HG03558 (cell line): ENCODE measurements at regions not wholly inside any gene's neighbourhood (a gene's known extent, or its start where the extent isn't known, plus 50 kb on each side); places are given as distances from the start of the nearest gene placed in this dataset.

Experiments used
- ATAC-seq: cut with Tn5 transposase; IDR thresholded peaks from one replicate; pipeline ENCODE4 v1.9.1; 2021; ENCODE audit warnings: moderate number of reproducible peaks; ENCODE audit not compliant: unreplicated experiment; ENCODE audit errors: extremely low read depth

DNA sequence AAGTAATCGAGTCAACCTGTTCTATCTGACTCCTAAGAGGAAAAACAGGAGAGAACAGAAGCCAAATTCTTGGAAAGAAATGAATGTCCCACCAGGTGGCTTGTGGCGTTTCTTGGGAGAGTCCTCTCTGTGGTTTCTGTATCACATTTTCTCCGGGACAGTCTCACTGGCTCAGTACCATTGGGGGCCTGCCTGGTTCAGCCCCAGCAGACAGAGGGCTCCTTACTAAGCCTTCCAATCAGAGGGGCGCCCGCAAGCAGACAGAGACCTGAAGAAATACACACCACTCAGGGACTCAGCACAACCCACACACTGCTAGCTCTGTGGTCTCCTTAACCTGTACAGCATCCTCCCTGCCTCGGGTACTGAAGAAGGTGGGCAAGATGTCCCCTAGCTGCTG, 302.1 kb downstream of the TLE3 start:
- no peak for ATAC-seq

DNA sequence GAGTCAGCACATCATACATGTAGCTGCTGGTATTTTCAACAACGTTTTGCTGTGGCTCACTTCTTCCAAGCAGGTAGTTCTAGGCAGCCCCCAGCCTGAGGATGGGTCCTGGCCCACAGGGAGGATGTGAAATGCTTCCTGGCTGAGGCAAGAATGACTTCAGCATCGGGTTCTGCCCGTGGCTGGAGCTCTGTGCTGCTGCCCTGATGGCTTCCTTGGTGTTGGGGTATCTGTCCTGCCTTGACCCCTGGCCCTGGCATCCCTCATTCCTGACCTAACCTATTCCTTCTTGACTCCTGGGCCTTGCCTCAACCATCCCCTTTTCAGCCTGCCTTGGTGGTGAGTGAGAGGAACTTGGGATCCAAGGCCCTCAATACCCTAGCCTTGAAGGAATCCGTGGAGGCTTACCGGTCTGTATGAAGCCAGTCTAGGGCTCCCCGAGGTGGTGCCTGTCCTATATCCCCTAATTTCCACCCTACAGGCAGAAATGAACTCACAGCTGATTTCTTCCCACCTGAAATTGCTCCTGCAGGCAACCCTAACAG, 300.6 kb downstream of the TLE3 start:
- ATAC-seq, result no peak

DNA sequence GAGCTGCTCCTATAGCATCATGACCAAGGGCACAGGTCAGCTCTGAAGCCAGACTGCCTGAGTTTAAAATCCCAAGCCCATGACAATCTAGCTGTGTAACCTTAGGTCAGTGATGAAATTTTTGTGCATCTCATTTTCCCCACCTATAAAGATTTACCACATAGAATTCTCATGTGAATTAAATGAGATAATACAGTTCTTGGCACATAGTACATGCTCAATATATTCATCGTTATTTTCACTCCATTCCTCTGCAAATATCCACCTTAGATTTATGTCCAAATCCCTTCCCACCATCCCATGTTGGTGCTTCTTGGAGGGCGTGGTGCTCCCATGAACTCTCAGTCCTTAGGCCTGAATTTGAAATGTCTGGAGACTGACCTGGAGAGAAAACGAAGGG, 300.1 kb downstream of the TLE3 start:
- ATAC-seq, result no peak

DNA sequence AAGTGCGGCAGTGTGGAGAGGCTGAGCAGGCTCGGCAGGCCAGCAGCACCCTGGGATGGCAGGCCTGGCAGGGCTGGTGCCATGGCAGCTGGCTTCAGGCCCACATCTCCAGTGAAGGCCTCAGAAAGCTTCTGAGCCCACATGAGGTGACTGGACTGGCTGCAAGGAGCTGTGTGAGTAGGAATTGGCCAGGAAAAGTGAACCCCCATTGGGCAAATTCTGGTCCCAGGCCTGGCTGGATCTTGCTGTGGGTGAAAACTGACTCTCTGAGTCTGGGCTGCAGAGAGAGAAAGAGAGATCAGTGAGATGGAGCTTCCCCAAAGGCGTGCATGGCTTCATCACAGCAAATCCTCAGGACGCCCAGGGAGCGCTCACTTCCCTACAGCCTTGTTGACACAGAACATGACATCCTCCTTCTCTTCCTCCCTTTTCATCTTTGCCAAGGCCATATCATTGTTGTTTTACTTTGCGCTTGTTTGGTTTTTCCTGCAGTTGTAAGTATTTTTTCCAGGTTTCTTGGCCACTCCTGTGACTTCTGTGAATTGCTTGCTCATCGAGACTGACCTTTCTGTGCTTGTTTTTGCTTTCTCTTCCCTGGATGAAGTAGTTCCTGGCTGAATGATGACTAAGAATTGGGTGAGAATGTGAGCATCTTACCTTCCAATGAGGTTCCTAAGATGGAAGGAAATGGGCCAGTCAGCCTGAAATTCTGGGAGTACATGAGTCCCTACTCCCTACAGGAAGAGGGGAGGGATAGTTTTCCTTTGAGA, 299.1 kb downstream of the TLE3 start:
- ATAC-seq, result no peak

DNA sequence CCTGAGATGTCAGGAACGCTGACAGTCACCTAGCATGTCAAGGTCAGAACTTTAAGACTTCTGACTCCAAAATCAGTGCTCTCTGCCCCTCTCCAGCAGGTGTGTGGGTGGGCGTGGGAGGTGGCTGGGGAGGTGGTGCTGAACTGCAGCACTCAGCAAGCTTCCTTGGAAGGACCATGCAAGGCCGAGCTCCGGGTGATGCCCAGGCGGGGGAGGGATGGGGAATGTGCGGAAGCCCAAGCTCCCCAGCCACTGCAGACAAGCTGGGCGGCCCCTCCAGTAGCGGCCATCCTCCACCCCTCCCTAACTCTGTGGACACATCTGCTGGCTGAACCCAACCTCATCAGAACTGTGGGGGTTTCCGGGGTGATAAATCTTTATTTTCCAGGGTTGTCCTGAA, 296.6 kb downstream of the TLE3 start:
- ATAC-seq, result no peak

DNA sequence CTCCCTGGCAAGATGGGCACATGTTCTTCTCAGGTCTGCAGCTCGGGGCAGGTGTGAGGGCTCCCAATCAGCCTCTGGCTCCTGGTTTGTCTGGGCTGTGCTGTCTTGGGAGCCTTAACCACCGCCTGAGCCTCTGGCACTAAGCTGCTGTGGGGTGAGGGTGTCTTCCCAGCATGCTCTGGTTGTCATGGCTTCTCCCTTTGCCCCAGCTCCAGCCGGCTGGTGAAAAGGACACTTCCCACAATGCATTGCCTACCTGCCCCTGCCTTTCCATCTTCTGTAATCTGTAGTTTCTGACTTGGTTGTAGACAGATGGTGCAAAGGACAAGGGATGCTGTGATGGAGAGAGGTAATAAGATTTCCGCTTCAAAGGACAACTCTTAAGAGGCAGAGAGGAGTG, 295.3 kb downstream of the TLE3 start:
- no peak for ATAC-seq

DNA sequence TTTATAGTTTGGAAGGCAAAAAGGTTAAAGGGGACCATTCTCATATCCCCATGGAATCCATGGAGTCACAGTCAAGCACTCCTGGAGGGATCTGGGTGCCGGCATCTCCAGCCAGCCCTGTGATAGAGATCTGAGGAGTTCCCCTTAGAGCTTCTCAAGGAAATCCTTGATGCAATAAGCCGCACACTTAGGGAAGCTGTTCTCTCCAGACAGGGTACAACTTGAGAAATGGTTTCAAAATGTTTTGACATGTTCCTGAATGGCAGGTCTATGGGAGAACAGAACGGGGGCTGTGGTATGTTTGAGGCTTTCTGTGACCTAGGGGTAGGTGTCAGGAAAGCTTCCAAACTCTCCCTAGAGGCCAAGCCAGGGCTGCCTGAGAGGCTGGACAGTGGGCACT, 292.9 kb downstream of the TLE3 start:
- ATAC-seq, result no peak

DNA sequence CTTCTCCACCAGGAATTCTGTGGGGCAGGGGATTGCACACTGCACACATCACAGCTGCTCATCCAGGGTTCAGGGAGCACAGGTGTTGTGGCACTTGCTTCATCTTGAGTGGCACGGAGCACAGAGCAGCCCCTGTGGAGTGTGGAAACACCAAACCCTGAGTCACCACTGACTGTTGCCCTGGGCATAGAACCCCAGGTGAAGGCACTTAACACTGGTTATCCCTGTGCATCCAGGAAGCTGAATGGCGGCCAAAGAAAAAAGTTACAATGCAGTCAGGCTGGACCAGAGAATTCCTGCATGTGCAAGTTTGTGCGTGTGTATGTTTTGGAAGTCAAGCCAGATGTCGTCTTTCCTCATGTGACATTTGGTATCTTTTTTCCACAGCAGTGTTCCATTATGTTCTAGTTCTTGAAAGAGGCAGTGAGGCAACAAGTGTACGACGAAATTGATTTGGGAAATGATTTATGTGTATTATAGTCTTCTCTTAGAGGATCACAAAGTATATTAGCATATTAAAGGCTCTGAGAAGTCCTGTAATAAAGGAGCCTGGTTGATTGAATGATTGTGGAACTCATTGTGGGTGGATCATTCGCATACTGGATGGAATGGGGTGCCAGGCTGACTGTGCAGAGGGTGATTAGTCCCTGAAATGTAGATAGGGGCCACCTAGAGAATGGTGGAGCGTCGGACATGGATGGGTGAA, 292.3 kb downstream of the TLE3 start:
- ATAC-seq, result no peak

DNA sequence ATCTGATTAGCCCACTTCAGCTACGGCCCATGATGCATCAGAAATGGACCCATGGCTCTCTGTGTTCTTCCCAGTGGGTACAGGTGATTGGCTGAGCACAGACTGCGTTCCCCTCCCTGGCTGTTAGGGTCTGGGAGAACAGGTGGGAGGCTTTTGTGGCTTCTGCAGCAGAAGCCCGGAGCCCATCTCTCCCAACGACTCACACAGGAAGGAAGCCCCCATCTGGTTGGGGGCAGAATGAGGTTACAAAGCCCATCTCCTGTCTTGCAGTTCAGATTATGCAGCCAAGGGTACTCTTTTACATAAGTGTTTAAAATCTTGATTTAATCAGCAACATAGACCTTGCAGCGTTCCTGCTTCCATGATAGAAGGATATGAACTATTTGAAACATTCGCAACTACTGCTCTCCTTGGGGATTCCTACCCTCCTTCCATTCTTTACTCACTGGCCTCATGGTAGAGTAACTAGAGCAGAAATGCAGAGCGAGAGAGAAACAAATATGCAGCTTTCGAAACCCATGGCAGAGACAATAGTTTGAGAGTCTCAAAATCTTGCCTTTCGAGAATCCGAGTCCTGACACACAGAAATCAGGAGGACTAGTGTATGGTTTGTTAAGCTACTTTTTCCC, 291.3 kb downstream of the TLE3 start:
- no peak for ATAC-seq

DNA sequence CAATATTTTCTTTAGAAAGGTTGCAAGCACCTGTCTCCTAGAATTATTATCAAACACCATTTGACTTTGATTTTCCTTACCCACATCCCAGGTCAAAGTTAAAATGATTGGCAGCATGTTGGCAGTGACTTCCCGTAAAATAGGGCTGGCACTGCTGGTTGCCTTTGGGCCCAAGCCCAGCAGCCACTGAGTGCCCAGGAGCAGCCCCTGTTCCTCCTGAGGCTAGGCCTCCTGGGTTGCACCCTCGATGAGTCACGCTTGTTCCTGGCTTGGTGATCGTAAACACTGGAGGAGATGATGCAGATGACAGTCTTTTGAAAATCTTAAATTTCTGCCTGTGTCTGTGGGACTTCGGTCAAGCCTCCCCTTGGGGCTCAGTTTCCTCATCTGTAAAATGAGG, 290.0 kb downstream of the TLE3 start:
- ATAC-seq, result no peak

DNA sequence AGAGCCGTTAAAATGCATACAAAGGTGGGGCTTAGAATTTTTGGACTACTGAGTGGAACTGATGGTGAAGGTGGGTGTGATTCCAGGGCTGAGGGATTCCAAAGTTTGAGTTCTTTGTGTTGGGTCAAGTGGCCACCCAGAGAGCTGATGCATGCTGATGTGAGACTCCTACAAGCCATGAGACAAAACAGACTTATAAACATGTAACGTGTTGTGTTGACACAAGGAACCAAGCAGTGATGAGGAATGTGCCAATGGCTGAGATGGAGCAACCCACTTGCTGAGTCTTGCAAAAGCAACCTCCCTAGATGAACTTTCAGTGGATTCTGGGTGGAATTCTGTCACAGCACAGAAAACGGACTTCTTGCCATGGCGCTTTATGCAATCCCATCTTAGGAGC, 289.0 kb downstream of the TLE3 start:
- no peak for ATAC-seq

DNA sequence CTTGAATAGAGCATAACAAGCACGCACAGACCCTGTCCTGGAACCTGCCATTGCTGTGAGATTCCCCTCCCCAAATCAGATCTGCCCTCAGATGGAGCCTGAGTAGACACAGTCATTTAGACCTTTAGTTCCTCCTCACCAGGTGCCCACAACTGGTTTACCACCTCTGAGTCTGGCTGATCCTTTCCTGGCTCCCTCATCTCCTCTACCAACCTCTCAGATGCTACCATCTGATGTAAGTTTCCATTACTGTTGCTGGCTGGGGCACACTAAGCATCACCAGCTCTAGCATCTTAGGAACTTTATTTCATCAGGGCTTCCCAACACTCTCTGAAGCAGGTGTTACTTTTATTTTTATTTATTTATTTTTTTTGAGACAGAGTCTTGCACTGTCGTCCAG, 288.3 kb downstream of the TLE3 start:
- ATAC-seq, result no peak

DNA sequence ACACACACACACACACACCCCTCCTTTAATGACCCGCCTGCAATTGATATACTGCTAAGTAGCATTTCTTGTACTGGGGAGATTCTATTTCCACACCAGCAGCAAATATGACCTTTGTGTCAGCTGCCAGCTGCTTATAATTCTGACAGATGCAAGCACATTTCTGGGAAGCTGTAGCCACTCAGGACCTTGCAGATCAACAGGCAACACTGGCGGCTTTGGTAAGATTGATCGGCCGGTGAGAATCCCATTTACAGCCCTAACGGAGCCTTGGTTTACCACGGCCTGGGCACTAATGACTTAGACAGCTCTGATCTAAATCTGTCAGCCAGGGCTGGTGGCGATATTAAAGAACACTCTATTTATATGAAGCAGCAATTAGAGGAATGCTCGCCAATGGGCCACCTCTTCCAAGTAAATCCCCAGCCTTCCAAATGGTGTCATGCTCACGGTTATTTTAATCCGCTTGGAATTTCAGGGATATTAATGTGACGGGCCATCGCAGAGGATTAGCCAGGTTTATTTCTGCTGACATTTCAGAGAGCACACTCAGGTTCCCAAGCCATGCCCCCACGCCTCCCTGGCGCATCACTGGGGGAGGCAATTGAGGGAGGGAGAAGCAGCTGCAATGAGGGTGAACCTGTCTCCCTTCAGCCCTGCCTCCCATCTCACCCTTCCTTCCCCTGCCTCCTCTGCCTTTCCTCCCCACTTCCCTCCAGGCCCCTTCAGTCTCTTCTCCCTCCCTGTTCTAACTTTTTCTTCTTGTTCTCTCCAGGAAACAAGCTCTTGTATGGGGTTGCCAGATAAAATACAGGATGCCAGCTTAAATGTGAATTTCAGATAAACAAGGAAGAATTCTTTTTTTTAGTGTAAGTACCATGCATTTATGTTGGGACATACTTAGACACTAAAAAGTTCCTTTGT, 287.0 kb downstream of the TLE3 start:
- no peak for ATAC-seq

DNA sequence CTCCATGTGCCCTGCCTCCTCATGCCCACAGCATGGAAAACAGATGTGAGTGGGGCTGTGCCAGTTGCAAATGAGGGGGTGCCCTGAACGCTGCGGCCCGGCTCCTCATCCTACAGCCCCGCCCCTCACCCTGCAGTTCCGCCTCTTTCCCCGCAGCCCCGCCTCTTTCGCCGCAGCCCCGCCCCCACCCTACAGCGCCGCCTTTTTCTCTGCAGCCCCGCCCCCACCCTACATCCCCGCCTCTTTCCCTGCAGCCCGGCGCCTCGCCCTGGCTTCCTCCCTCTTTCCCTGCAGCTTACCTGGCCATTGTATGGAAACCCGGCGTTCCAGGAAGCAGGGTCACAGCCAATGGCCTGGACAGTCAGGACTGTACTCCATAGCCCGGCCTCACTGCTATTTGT, 284.9 kb downstream of the TLE3 start:
- no peak for ATAC-seq

DNA sequence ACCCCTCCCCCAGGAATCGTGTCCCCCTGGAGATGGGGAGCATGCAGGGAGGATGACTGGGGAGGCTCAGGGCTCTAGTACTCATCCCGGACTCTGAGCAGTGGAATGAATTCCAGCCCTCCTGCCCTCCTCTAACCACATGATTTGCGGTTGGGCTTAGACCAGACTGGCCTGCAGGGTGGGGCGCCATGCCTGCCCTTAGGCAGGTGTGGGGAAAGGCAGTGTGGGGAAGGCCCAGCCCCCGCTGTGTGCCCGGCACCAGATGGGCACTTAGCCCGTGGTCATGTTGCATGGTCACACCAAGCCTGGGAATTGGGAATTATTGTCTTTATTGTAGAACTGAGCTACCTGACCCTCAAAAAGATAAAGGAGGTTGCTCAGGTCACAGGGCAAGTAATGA, 283.8 kb downstream of the TLE3 start:
- ATAC-seq, result no peak

DNA sequence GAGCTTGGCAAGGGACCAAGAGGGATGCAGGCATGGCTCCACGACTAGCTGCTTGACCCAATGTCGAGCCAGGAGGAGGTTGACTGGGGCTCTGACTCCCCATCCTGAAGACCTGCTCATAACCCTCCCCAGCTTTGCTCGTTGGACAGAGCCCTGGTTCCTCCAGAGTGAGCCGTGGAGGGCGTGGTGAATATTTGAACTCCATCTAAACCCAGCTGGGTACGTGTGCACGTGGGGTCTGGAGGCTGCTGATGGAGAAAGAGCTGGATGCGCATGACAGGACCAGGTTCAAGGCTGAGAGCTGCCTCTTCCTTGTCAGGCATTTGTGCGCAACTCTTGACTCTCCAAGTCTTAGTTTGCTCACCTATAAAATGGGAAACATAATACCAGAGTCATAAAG, 282.8 kb downstream of the TLE3 start:
- ATAC-seq, result no peak

DNA sequence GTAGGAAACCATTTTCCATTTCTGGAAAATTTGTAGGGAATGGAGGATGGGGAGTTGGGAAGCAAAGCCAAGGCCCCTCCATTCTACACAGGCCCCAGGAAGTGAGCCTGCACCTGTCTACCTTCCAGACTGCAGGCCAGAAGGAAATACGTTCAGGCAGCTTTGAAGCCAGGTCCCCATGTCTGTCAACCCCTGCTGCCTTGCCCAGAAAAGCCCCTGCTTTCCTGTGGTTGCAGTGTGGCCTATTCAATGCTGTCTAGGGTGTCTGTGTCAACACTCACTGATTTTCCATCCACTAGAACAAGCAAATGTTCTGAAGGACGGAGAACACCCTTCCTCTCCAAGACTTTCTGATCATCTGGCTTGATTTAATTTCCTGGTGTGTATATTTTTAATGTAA, 281.9 kb downstream of the TLE3 start:
- no peak for ATAC-seq

DNA sequence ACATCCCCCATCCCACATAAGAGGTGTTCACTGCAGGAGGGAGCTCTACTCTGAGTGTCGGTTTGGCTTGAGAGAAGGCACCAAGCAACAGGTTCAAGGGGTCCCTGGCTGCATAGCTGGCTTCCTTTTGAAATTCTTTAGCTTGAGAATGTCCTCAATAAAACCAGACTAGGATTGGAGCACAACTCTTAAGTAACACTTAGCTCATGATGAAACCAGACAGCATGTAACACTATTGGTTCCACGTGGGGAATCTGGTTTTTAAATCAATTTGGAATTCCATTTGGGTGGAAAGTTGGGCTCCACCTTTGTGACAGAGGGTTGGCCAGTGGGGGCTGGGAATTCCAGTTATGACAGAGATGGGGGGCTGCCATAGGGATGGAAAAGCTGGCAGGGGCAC, 281.2 kb downstream of the TLE3 start:
- ATAC-seq, result no peak

DNA sequence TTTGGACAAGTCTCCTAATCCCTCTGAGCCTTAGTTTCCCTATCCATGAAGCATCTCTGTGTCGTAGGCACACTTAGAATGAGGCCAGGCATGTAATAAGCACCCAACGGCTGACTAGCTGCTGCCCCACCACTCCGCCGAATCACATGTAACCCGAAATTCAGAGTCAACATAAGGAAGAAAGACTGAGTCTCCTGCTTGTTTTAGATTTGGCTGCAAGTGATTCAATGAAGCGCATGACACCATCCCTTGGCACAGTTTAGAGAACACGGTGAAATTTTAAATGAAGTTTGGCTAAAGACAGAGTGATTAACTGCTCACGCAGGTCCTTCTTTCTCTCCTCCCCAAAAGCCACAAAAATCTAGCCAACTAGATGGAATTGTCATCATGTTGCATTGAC, 279.2 kb downstream of the TLE3 start:
- no peak for ATAC-seq

DNA sequence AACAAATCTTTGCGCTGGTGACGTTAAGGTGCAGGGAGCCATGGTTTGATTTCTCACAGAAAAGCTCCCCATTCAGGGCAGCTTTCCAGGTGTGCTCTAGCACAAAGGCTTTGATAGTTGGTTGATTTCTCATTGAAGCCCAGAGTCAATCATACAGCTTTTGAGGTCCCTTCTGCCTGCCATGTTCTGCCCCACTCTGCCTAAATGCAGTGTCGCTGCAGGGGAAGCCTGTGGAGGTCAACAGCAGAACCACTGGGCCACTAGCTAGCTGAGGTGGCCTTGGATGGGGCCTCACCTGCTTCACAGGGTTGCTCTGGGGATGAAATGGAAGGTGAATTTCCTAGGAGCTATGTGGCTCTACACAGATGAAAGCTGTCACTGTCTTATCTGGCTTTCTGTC, 278.3 kb downstream of the TLE3 start:
- ATAC-seq, result no peak
